H4 (cell line): ENCODE measurements at regions not wholly inside any gene's neighbourhood (a gene's known extent, or its start where the extent isn't known, plus 50 kb on each side); places are given as distances from the start of the nearest gene placed in this dataset.
"Not testable (repeated sequence)": the region's sequence is repeated elsewhere in the genome, so short reads cannot be mapped to it uniquely, and the experiment has no call there.

Experiments
- DNase-seq: peaks from one replicate; pipeline ENCODE4 v3.0.0-alpha.2; 2015; ENCODE audit warnings: low spot score

DNA sequence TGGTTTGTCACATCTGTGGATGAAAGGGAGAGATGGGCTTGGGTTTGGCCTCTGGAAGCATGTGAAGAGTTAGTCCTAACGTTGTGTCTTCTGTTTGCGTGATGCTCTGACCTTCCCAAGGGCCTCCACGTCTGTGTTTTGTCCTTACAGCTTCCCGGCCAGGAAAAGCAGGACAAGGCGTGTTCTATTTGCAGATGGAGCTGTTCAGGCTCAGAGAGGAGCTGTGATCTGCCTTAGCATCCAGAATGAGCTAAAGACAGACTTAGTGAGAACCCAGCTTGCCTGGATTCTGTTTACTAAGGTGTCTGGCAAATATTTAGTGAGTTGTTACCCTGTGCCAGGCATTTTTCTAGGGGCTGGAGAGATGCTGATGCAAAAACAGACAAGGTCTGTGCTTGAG is 282.1 kb downstream of the CBLN1 start:
- DNase-seq = no peak

DNA sequence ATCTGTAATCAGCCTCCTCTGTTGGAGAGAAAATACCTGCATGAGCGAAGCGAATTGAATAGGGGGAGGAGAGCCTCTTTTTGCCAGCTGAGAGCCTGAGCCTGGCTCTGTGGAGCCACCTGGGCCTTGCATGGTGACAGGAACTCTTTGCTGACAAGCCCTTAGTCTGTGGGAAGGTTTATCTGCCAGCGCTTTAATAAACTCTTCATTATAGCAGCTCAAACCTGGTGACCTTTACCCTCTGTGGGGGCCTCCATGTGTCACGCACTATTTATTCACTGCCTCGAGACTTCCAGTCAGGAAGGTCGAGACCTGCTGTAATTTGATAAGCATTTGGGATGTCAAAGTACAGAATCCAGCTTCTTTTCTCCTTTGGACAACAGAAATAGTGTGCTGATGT is 282.6 kb downstream of the CBLN1 start:
- no peak for DNase-seq

DNA sequence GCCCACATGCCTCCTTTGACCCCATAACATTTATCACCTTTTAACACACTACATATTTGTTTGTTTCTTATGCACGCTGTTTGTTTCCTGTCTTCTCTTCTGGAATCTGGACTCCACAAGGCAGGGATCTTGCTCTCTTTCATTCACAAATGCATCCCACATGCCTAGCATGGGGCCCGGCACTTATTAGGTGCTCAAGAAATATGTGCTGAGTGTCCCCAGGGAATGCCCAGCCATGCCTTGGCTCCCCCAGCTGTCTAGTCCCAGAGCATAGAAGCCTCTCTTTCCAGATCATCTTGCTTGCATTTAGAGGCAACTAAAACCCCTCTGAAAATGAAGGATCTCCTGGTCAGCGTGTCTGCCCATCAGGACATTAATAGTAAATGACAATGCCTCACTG is 283.7 kb downstream of the CBLN1 start:
- no peak for DNase-seq

DNA sequence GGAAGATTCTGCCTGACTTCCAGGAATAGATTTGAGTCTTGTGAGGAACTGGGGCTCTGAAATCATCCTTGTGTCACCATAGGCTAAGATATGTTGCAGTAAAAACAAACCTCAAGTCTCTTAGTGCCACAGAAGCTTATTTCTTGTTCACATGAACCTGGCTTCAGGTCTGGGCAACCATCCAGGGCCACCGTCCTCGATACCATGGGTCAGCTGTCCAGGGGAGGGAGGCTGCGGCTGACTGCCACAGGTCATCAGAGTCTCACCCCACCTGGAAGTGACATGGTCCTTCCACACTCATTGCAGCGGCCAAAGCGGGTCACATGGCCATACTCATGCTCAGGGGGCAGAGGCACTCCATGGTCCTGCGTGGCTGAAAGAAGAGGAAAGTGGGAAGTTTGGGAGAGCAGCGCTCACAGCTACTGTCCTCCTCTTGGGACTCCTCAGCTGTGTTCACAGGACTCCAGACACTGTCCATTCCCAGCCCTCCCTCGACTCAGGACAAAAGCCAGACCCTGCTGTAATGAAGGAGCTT is 284.5 kb downstream of the CBLN1 start:
- no peak for DNase-seq

DNA sequence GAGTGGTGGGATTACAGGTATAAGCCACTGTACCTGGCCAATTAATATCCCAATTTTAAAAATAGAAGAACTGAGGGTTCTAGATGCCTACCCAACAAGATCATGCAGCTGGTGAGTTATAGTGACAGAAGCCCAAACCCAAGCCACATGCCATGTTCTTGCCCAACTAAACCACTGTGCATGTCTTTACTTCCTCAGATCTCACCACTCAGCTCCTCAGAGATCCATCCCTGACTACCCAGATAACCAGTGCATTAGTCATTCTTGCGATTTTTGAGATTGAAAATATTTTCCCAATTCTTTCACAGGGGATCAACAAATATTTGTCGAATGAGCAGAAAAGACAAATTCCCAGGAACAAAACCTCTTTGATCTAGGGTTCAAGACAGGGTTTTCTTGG is 303.1 kb downstream of the CBLN1 start:
- DNase-seq = no peak

DNA sequence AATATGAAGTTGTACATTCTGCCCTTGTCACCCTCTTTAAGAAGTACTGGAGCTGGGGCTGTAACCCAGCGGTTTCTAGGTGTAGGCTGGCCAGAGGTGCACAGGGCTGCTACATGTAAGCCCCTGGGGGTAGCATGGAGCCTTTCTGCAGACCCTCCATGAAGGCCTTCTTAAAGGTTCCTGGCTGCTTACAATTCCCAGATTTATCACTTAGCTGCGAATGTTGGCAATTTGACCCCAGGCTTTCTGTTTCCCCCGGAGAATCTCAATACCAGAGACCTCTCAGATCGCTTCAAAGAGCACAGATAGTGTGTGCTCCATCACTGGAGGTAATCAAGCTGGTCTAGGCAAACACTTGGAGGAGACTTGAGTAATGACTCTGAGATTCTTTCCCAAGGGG is 309.4 kb downstream of the CBLN1 start:
- no peak for DNase-seq

DNA sequence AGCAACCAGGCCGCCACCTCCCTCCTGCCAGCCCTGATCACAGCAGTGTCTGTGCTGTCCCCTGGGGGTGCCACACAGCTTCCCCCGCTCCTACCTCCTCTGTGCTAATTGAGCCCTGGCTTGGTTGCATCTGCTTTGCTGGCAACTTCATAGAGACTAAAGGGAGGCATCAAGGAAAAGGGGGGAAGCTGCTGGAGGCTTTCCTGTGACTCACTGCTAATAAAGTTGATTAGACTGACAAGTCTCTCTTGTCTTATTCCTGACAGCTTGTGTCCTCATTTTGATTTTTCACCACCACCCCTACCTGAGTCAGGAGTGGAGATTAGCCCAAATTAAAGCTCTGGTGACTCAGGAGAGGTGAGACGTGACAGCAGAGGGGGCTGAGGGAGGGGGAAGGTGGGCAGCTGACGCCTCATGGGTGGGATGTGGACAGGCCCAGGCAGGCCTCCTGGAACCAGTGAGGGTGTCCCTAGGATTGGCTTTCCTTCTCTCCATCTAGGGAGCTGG is 310.0 kb downstream of the CBLN1 start:
- DNase-seq = no peak

DNA sequence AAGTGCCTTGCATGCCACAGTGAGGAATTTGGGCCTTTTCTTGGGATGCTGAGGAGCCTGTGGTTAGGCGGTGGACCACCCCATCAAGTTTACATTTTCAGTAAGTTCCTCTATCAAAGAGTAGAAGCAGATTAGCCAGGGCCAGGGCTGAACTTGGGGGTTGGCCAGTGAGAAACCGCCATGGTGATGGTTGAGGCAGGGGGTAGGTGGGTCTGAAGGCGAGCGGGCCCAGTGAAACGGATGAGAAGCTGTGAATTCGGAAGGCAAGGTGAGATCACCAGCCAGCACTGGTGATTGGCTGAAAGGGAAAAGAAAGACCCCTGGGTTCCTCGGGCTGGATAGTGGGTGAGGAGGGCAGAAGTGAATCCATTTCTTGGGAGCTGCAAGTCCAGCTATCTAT is 311.4 kb downstream of the CBLN1 start:
- no peak for DNase-seq

DNA sequence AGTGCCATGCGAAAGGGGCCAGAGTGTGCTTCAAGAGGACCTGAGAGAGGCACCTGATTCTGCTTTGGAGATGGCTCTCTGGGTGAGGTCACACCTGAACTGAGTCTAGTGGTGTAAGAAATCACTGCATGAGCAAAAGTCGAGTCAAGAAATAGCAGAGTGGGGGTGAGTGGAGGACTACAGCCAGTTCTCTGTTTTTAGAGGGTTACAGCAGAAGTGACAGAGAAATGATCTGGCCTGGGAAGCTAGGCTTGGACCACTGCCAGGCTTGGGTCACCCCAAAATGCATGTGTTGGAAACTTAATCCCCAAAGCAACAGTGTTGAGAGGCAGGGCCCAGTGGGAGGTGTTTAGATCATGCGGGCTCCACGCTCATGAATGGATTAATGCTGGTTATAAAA is 312.0 kb downstream of the CBLN1 start:
- DNase-seq = no peak

DNA sequence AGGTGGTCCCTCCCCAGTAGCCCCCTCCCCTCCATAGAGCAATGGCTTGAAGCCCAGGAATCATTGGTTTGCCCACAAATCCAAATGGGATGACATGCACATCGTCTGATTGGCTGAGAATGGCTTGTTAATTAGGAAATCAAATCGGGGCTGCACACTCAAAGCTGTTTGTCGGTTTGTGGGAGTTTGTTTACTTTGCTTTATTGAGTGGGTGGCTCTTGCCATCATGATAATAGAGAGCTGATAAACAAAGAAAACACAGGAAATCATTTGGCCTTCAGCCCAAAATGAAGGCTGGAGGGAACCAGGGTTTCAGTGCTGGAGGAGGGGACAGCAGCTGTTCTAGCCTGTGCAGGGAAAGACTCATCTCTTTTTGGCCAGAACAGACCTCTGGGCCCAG is 316.3 kb downstream of the CBLN1 start:
- DNase-seq = peak; percentile 75

DNA sequence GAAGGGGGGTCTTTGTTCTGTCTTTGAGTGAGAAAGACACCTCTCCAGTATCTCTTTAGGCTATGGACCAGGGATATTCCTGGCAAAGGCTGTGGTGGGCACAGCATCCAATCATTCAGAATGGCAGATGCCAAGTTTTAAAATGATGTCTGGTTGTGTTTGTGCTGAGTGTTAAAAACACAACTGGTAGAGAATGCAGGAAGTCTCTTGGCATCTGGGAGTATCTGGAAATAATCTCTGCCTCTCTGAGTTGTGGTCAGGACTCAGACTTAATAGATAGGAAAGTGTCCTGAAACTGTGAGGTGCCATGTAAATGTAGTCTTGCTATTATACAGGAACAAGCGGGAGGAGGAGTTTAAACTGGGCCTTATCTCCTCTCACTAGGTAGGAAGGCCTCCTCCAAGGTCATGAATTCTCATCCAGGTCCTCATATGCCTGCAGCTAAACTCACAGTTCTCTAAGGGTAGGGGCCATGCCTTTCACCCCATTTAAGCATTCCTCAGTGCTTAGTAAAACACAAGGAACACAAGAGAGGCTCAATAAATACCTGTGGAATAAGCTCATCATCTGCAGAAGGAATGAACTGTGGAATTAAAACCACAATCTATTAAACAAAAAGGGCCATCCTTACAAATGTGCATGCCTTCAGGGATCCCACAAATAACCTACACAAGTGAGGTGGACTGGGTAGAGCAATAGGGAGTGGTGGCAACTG is 317.6 kb downstream of the CBLN1 start:
- peak; percentile 94 for DNase-seq

DNA sequence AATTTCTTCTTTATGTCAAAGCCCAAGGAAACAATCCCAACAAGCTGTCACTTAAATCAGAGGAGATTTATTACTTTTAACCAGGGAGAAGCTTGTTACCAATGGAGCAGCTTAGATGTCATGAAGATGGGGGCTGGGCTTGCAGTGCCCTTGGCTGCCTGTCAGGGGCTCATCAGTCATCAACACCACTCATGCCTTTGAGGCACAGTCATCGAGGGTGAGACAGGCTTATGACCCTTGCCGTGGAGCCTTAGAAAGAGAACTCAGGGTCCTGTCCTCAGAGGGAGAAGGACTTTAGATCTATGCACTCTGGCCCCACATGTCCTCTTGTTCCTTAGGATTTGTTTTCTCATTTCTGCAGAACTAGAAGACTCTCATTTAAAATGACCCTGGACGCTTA is 318.3 kb downstream of the CBLN1 start:
- no peak for DNase-seq

DNA sequence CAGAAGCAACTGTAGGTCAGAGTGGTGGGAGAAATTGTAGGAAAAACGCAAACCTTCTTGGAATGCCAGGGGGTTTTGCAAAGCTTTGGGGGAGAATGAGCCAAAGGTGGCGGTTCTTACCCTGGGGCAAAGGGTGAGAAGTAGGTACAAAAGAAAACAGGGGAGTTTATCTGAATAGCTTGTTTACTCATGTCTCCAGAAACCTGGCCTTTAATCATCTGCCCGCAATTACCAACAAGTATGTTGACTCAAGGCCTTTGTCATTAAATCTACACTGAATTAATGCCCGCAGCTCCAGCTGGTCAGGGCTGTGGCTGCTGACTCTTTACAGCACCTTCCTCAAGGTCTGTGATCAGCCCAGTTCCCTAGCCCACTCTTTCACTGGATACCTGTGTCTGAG is 320.1 kb downstream of the CBLN1 start:
- DNase-seq = peak; percentile 71

DNA sequence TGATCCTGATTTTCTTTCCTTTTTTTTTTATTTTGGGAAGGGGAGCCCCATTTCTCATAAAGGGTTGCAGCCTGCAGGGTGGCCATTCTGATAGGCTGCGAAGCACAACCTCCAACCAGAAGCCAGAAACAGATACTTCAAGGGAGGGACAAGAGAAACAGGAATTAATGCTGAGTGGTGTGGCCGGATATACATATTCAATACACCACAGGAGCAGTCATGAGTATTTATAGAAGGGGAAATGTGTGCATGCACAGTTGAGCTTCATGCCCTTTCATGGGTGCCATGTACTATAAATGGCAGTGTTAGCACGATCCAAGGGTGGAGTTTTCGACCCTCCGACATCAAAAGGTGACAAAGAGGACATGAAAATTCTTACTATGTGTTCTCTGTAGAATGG is 320.8 kb downstream of the CBLN1 start:
- no peak for DNase-seq

DNA sequence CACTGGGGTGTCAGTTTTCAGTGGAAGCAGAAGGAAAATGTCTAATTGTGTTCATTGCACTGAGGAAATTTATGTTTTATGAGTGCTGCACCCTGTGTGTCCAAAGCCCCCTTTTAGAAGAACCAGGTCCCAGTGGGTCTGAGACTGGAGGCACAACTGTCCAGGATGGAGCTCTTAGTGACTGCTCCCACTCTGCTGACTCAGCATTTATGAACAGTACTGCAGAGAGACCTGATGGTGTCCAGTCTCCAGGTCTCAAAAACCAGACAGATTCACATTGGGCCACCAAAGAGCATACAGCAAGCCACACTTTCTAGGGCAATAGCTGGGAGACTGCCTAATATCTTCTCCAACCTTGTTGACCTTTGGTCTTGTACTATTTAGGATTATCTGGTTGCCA is 321.9 kb downstream of the CBLN1 start:
- DNase-seq = no peak

DNA sequence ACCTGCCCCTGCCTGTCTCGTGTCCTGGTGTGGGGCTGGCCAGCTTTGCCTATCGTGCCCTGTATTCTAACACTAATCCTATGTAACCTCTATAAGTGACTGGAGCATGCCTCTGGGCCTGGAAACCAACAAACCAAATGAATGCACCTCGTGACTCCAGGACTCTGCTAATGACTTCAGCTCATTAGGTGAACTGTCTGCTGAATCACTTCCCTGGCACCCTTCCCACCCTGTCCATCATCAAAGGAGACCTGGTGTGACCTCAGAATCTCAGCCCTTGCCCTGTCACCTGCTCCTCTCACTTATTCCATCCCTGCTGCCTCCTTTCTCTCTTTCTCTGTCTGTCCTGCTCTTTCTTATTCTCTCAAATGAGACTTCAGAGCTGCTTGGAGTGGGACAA is 322.4 kb downstream of the CBLN1 start:
- DNase-seq = no peak

DNA sequence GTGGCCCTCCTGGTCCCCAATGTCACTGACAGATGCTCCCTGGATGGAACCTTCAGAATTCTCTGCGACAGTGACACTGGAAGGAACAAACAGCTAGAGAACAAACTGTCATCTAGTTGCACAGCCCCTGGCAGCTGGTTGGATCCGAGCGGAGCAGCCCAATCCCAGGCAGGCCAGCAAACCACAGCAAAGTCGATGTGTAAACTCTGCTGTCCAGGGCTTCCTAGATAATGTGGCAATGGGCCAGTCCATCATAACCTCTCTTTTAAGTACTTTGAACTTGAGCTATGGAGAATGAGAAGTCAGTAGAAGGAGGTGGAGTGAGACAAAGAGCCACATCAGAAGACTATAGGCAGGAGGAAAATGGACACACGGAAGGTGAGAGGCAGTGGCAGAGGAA is 323.0 kb downstream of the CBLN1 start:
- DNase-seq = peak; percentile 66

DNA sequence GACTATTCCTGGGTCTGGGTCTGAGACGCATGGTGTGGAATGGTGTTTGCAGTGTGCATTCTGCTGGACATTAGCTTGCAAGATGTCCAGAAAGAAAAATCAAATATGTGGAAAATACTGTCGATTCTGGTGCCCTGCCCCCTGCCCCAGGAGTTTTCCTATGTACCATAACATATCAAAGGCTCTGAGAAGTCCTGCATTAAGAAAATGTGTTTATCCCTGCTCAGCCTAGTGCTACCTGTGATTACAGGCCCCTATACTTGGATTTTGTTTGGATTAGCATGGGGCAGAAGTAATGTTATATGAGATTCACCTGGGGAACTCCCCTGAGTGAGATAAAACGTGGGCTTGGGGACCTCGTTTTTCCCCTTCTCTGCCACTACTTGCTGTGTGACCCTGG is 325.0 kb downstream of the CBLN1 start:
- no peak for DNase-seq

DNA sequence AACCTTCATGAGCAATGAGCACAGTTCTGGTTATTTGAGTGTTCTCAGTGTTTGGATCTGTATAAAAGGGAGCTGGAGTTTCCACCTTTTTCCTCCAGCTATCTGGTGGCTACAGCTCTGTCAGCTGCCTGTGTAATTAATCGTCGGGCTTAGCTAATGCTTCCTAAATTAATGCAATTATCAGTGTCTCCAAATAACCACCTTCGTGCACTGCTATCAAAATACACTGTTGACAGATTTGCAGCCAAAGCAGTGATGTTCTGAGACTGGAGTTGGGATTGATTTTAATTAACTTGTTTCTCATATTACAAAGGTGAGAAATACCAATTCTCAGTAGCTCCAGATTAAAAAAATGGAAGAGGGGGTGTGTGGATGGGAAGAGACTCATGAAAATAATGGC is 325.8 kb downstream of the CBLN1 start:
- DNase-seq = no peak

DNA sequence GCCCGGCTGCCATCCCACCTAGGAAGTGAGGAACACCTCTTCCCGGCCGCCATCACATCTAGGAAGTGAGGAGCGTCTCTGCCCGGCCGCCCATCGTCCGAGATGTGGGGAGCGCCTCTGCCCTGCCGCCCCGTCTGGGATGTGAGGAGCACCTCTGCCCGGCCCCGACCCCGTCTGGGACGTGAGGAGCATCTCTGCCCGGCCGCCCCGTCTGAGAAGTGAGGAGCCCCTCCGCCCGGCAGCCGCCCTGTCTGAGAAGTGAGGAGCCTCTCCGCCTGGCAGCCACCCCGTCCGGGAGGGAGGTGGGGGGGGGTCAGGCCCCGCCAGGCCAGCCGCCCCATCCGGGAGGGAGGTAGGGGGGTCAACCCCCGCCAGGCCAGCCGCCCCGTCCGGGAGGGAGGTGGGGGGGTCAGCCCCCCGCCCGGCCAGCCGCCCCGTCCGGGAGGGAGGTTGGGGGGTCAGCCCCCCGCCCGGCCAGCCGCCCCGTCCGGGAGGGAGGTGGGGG is 330.0 kb downstream of the CBLN1 start:
- DNase-seq = not testable (repeated sequence)

DNA sequence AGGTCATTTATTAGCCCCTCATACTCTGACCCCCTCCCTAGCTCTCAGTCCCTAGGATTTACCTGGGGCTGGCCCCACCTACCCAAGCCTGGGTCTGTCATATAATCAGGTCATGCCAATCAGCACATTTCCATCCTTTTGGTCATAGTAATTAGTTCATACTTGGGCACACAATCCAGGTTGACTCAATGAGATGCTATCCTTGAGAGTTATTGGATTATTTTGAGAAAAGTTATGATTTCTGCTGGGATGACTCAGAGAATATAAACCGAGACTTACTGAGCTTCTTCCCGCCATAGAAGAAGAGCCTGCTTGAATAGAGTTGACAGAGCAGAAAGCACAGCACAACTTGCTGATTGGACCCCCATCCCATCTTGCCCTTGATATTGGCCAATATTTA is 331.5 kb downstream of the CBLN1 start:
- no peak for DNase-seq

DNA sequence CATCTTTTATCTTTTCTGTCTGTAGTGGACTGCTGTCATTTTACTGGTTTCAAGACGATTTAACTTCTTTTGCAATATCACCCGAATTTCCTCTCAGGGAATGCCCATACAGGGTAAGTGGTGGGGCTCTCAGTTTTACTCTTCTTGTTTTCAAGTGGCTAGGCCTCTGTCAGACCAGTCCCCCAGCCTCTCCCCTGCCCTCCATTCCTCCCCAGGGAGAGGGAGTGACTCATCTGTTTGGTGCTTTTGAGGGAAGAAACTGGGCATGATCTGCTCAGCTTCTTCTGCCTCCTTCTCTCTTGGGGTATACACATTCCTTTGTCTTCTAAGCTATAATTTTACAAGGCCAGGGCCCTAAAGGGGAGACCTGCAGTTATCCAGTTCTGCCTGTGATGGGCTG is 332.0 kb downstream of the CBLN1 start:
- DNase-seq = peak; percentile 34

DNA sequence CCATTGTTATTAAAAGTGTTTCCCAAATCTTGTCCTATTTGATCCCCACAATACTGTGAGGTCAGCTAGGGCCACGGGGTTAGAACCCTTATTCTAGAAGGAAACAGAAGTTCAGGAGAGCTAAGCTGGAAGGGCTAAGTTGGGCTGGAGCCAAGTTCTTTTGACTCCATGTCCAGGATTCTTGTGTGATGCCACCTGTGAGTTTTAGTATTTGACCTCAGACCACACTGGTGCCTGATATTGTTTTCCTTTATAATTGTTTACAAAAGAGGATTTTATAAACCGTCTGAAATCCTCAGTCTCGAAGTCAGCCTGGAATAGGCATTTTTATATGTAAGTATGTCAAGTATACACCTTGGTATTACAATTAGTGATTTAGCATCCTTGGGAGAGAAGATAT is 332.7 kb downstream of the CBLN1 start:
- no peak for DNase-seq

DNA sequence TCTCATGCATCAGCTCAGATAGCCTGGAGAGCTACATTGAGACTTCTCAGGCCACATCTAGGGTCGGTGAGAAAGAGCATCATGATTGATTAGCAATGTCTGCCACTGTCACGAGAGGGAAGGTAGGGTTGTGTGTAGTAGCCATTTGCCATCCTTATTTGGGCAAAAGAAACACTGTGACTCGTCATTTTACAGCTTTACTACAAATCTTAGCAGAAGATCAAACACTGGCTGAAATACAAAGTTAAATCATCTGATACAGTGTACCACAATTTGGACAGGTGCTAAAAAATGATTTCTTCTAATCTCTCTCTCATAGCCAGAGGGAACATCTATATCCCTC is 334.3 kb downstream of the CBLN1 start:
- no peak for DNase-seq
